ENCODE measurements at regions not wholly inside any gene's neighbourhood (a gene's known extent, or its start where the extent isn't known, plus 50 kb on each side); places are given as distances from the start of the nearest gene placed in this dataset.

DNA sequence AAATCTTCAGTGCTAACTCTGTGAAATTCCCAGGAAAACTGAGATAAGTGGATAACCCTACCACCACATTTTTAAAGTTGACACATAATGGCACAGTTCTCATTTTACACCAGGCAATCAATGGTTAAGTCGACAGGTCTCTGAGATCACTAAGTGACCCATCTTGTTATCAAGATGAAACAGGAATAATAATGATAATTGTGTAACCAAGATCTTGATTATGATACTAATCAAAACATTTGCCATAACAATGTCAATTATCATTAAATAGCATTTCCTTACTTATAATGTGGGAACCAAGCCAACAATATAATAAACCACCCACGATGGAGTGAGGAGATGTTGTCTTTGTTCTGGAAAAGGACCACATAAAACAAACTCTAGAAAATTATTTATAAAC lies 541.6 kb downstream of the TFAP2B start:
- no peak overlapping the region for H3K27ac ChIP-seq
- no peaks in the 10 kb centered on the region for H3K4me1 ChIP-seq (replicated peaks; ENCODE audit: insufficient read depth)
- H3K9me3 ChIP-seq (ENCODE audit: insufficient read depth, low read depth) = no peaks in the 10 kb centered on the region
- no peaks in the 10 kb centered on the region for H3K27me3 ChIP-seq (ENCODE audit: insufficient read depth, low read depth)
- no peak for TF ChIP-seq EZH2 (IDR thresholded peaks at IDR 0.05; ENCODE audit: low read depth)
- TF ChIP-seq CTCF (conservative IDR thresholded peaks at IDR 0.05) = no peak
- no peak overlapping the region for H3K4me3 ChIP-seq
- no peaks in the 10 kb centered on the region for H3F3A ChIP-seq (ENCODE audit: insufficient read depth, low read depth)
- H3K9me2 ChIP-seq (ENCODE audit: insufficient read depth) = no peaks in the 10 kb centered on the region
- H3K36me3 ChIP-seq (ENCODE audit: low read depth) = no peaks in the 10 kb centered on the region
- POLR2A ChIA-PET (ENCODE audit: unreplicated experiment) = no interaction called here
- CTCF ChIA-PET = no interaction called here
- intact Hi-C loops (cut with micrococcal nuclease; ENCODE audit: unreplicated experiment) = no loop called here
- H4K20me1 ChIP-seq (ENCODE audit: insufficient read depth) = no peaks in the 10 kb centered on the region
- no peak overlapping the region for H3K4me2 ChIP-seq
- DNase-seq = no peak
- BruUV-seq (replicated peaks) = no TSS peak
- no peaks in the 10 kb centered on the region for H3K79me2 ChIP-seq (ENCODE audit: low read depth)
- H2AFZ ChIP-seq = no peak overlapping the region

DNA sequence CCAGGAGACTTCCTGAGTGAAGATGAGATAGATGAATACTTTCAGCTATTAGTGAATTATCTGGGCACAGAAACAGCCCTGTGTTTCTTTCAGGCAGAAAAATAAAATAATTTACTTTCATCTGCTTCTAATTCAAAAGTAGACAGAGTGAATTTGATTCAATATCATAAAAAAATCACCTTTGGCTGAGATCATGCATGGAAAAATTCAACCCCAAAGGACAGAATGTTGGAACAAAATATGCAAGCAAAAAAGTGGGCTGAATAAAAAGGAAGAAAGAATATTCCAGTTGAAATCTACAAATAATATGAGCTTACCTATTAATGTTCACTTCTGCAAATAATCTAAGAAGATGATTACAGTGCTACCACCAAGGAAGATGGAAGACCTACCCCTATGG lies 546.9 kb downstream of the TFAP2B start:
- Histone ChIP-seq H3K4me1 (replicated peaks; ENCODE audit: insufficient read depth) (no peaks in the 10 kb centered on the region), H4K20me1 (ENCODE audit: insufficient read depth) (no peaks in the 10 kb centered on the region), H3K36me3 (ENCODE audit: low read depth) (no peaks in the 10 kb centered on the region), H2AFZ (no peak overlapping the region), H3K27me3 (ENCODE audit: insufficient read depth, low read depth) (no peaks in the 10 kb centered on the region), H3F3A (ENCODE audit: insufficient read depth, low read depth) (no peaks in the 10 kb centered on the region), H3K27ac (no peak overlapping the region), H3K4me2 (no peak overlapping the region), H3K9me2 (ENCODE audit: insufficient read depth) (no peaks in the 10 kb centered on the region; the same call in 1 of the 2 replicates), H3K4me3 (no peak overlapping the region), H3K79me2 (ENCODE audit: low read depth) (no peaks in the 10 kb centered on the region), H3K9me3 (ENCODE audit: insufficient read depth, low read depth) (no peaks in the 10 kb centered on the region)
- intact Hi-C loops (cut with micrococcal nuclease; ENCODE audit: unreplicated experiment) = no loop called here
- no peak for DNase-seq
- TF ChIP-seq CTCF (conservative IDR thresholded peaks at IDR 0.05) (no peak), EZH2 (IDR thresholded peaks at IDR 0.05; ENCODE audit: low read depth) (no peak)
- ChIA-PET CTCF (no interaction called here), POLR2A (ENCODE audit: unreplicated experiment) (no interaction called here)
- BruUV-seq (replicated peaks) = no TSS peak

DNA sequence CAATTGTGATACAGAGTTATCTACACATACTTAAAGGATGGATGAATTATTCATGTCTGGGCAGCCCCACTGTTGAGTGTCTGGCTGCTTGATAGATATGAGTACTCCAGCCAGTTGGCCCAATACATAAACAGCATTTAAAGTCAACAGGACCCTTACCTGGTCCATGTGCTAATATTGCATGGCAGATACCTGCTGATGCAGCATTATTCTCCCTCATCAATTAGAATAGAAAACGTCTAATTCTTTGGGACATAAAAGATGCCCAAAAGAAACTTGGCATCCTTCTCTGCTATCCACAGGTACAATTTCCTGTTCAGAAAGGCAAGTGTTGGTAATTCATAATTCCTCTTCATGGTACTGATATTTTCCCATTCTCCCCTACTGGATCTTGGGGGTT lies 550.8 kb downstream of the TFAP2B start:
- Histone ChIP-seq H3K4me2 (no peak overlapping the region), H2AFZ (no peak overlapping the region), H3K27me3 (ENCODE audit: insufficient read depth, low read depth) (no peaks in the 10 kb centered on the region), H3K79me2 (ENCODE audit: low read depth) (no peaks in the 10 kb centered on the region), H3K9me3 (ENCODE audit: insufficient read depth, low read depth) (no peaks in the 10 kb centered on the region), H3K27ac (no peak overlapping the region), H3K4me3 (no peak overlapping the region), H3K36me3 (ENCODE audit: low read depth) (no peaks in the 10 kb centered on the region), H3F3A (ENCODE audit: insufficient read depth, low read depth) (no peaks in the 10 kb centered on the region), H4K20me1 (ENCODE audit: insufficient read depth) (no peaks in the 10 kb centered on the region), H3K4me1 (replicated peaks; ENCODE audit: insufficient read depth) (no peaks in the 10 kb centered on the region), H3K9me2 (ENCODE audit: insufficient read depth) (no peaks in the 10 kb centered on the region; the same call in 1 of the 2 replicates)
- TF ChIP-seq CTCF (conservative IDR thresholded peaks at IDR 0.05) (no peak), EZH2 (IDR thresholded peaks at IDR 0.05; ENCODE audit: low read depth) (no peak)
- no TSS peak for BruUV-seq (replicated peaks)
- intact Hi-C loops (cut with micrococcal nuclease; ENCODE audit: unreplicated experiment) = no loop called here
- no peak for DNase-seq
- ChIA-PET POLR2A (ENCODE audit: unreplicated experiment) (no interaction called here), CTCF (no interaction called here)
